ENCODE measurements at regions not wholly inside any gene's neighbourhood (a gene's known extent, or its start where the extent isn't known, plus 50 kb on each side); places are given as distances from the start of the nearest gene placed in this dataset.

GRCh38 chr1:9179463-9180110 is 50.7 kb upstream of the GPR157 start:
- H3K9me3 ChIP-seq (ENCODE audit: low read length): no peaks in the 10 kb centered on the region
- no peaks in the 10 kb centered on the region for H3K9me2 ChIP-seq (replicated peaks; ENCODE audit: insufficient read depth, low read length)
- no peak overlapping the region for H3K9ac ChIP-seq (ENCODE audit: low read length)
- H3K4me2 ChIP-seq (ENCODE audit: low read depth, low read length, poor library complexity, severe bottlenecking): no peak overlapping the region
- DNase-seq: no peak
- H3K27ac ChIP-seq (ENCODE audit: low read length): no peak overlapping the region
- H3K27me3 ChIP-seq (ENCODE audit: low read length): no peaks in the 10 kb centered on the region
- H3K4me1 ChIP-seq (ENCODE audit: low read length): no peaks in the 10 kb centered on the region
- no peaks in the 10 kb centered on the region for H3K36me3 ChIP-seq (ENCODE audit: insufficient read depth, low read length)
- no peak overlapping the region for H3K4me3 ChIP-seq (ENCODE audit: low read length)
- H3K79me2 ChIP-seq (ENCODE audit: low read length): no peaks in the 10 kb centered on the region
- no peak overlapping the region for H2AFZ ChIP-seq (ENCODE audit: low read length)
- no peaks in the 10 kb centered on the region for H4K20me1 ChIP-seq (ENCODE audit: insufficient read depth, low read depth, low read length)

- no peak overlapping the region for H3K9ac ChIP-seq (ENCODE audit: low read length)
- no peak overlapping the region for H3K4me2 ChIP-seq (ENCODE audit: low read depth, low read length, poor library complexity, severe bottlenecking)
These were observed 51.4 kb upstream of the GPR157 start for GRCh38 chr1:9180111-9180819.

GRCh38 chr1:9181176-9181906 is 52.4 kb upstream of the GPR157 start:
- Histone ChIP-seq H3K4me3 (ENCODE audit: low read length) (no peak overlapping the region), H3K27ac (ENCODE audit: low read length) (no peak overlapping the region), H3K4me1 (ENCODE audit: low read length) (no peaks in the 10 kb centered on the region), H3K9ac (ENCODE audit: low read length) (no peak overlapping the region), H3K27me3 (ENCODE audit: low read length) (no peaks in the 10 kb centered on the region), H4K20me1 (ENCODE audit: insufficient read depth, low read depth, low read length) (no peaks in the 10 kb centered on the region), H2AFZ (ENCODE audit: low read length) (no peak overlapping the region), H3K79me2 (ENCODE audit: low read length) (no peaks in the 10 kb centered on the region), H3K9me2 (replicated peaks; ENCODE audit: insufficient read depth, low read length) (no peaks in the 10 kb centered on the region), H3K36me3 (ENCODE audit: insufficient read depth, low read length) (no peaks in the 10 kb centered on the region), H3K4me2 (ENCODE audit: low read depth, low read length, poor library complexity, severe bottlenecking) (no peak overlapping the region), H3K9me3 (ENCODE audit: low read length) (no peaks in the 10 kb centered on the region)
- DNase-seq: peak; percentile 77

More at GRCh38 chr1:9180111-9180819, 51.4 kb upstream of the GPR157 start:
- Histone ChIP-seq H3K27ac (ENCODE audit: low read length) (no peak overlapping the region), H3K36me3 (ENCODE audit: insufficient read depth, low read length) (no peaks in the 10 kb centered on the region), H3K4me1 (ENCODE audit: low read length) (no peaks in the 10 kb centered on the region), H3K27me3 (ENCODE audit: low read length) (no peaks in the 10 kb centered on the region), H3K4me3 (ENCODE audit: low read length) (no peak overlapping the region), H3K79me2 (ENCODE audit: low read length) (no peaks in the 10 kb centered on the region), H3K9me3 (ENCODE audit: low read length) (no peaks in the 10 kb centered on the region), H4K20me1 (ENCODE audit: insufficient read depth, low read depth, low read length) (no peaks in the 10 kb centered on the region), H2AFZ (ENCODE audit: low read length) (no peak overlapping the region), H3K9me2 (replicated peaks; ENCODE audit: insufficient read depth, low read length) (no peaks in the 10 kb centered on the region)
- no peak for DNase-seq

GRCh38 chr1:9181990-9182783 is 52.4 kb upstream of the H6PD start:
- Histone ChIP-seq H3K9me2 (replicated peaks; ENCODE audit: insufficient read depth, low read length) (no peaks in the 10 kb centered on the region), H3K4me3 (ENCODE audit: low read length) (no peak overlapping the region), H2AFZ (ENCODE audit: low read length) (no peak overlapping the region), H4K20me1 (ENCODE audit: insufficient read depth, low read depth, low read length) (no peaks in the 10 kb centered on the region), H3K9me3 (ENCODE audit: low read length) (no peaks in the 10 kb centered on the region), H3K79me2 (ENCODE audit: low read length) (no peaks in the 10 kb centered on the region), H3K27me3 (ENCODE audit: low read length) (no peaks in the 10 kb centered on the region), H3K4me2 (ENCODE audit: low read depth, low read length, poor library complexity, severe bottlenecking) (no peak overlapping the region), H3K9ac (ENCODE audit: low read length) (no peak overlapping the region), H3K36me3 (ENCODE audit: insufficient read depth, low read length) (no peaks in the 10 kb centered on the region), H3K27ac (ENCODE audit: low read length) (no peak overlapping the region), H3K4me1 (ENCODE audit: low read length) (no peaks in the 10 kb centered on the region)
- DNase-seq: no peak

- Histone ChIP-seq H2AFZ (ENCODE audit: low read length) (no peak overlapping the region), H3K4me3 (ENCODE audit: low read length) (no peak overlapping the region), H3K27ac (ENCODE audit: low read length) (no peak overlapping the region), H3K9me2 (replicated peaks; ENCODE audit: insufficient read depth, low read length) (no peaks in the 10 kb centered on the region), H3K79me2 (ENCODE audit: low read length) (no peaks in the 10 kb centered on the region), H3K27me3 (ENCODE audit: low read length) (no peaks in the 10 kb centered on the region), H4K20me1 (ENCODE audit: insufficient read depth, low read depth, low read length) (no peaks in the 10 kb centered on the region), H3K4me1 (ENCODE audit: low read length) (no peaks in the 10 kb centered on the region), H3K4me2 (ENCODE audit: low read depth, low read length, poor library complexity, severe bottlenecking) (no peak overlapping the region), H3K36me3 (ENCODE audit: insufficient read depth, low read length) (no peaks in the 10 kb centered on the region), H3K9ac (ENCODE audit: low read length) (no peak overlapping the region), H3K9me3 (ENCODE audit: low read length) (no peaks in the 10 kb centered on the region)
- no peak for DNase-seq
These were observed 51.8 kb upstream of the H6PD start for GRCh38 chr1:9182784-9183257.

- H4K20me1 ChIP-seq (ENCODE audit: insufficient read depth, low read depth, low read length): no peaks in the 10 kb centered on the region
- H3K4me3 ChIP-seq (ENCODE audit: low read length): no peak overlapping the region
- DNase-seq: no peak
- no peaks in the 10 kb centered on the region for H3K79me2 ChIP-seq (ENCODE audit: low read length)
- H3K36me3 ChIP-seq (ENCODE audit: insufficient read depth, low read length): no peaks in the 10 kb centered on the region
- no peaks in the 10 kb centered on the region for H3K9me2 ChIP-seq (replicated peaks; ENCODE audit: insufficient read depth, low read length)
- H3K27ac ChIP-seq (ENCODE audit: low read length): no peak overlapping the region
- H2AFZ ChIP-seq (ENCODE audit: low read length): no peak overlapping the region
- H3K27me3 ChIP-seq (ENCODE audit: low read length): no peaks in the 10 kb centered on the region
- H3K4me1 ChIP-seq (ENCODE audit: low read length): no peaks in the 10 kb centered on the region
- H3K9me3 ChIP-seq (ENCODE audit: low read length): no peaks in the 10 kb centered on the region
- no peak overlapping the region for H3K9ac ChIP-seq (ENCODE audit: low read length)
- H3K4me2 ChIP-seq (ENCODE audit: low read depth, low read length, poor library complexity, severe bottlenecking): no peak overlapping the region
These were observed 51.1 kb upstream of the H6PD start for GRCh38 chr1:9183441-9183840.

- H2AFZ ChIP-seq (ENCODE audit: low read length): no peak overlapping the region
- H3K4me2 ChIP-seq (ENCODE audit: low read depth, low read length, poor library complexity, severe bottlenecking): no peak overlapping the region
- H3K9me3 ChIP-seq (ENCODE audit: low read length): no peaks in the 10 kb centered on the region
- no peaks in the 10 kb centered on the region for H3K79me2 ChIP-seq (ENCODE audit: low read length)
- H4K20me1 ChIP-seq (ENCODE audit: insufficient read depth, low read depth, low read length): no peaks in the 10 kb centered on the region
- no peaks in the 10 kb centered on the region for H3K27me3 ChIP-seq (ENCODE audit: low read length)
- no peaks in the 10 kb centered on the region for H3K36me3 ChIP-seq (ENCODE audit: insufficient read depth, low read length)
- H3K4me3 ChIP-seq (ENCODE audit: low read length): no peak overlapping the region
- H3K9me2 ChIP-seq (replicated peaks; ENCODE audit: insufficient read depth, low read length): no peaks in the 10 kb centered on the region
- DNase-seq: no peak
- no peak overlapping the region for H3K9ac ChIP-seq (ENCODE audit: low read length)
- no peaks in the 10 kb centered on the region for H3K4me1 ChIP-seq (ENCODE audit: low read length)
- no peak overlapping the region for H3K27ac ChIP-seq (ENCODE audit: low read length)
These were observed 50.7 kb upstream of the H6PD start for GRCh38 chr1:9183898-9184297.

GRCh38 chr1:9184749-9185148 is 49.8 kb upstream of the H6PD start:
- H3K36me3 ChIP-seq (ENCODE audit: insufficient read depth, low read length): no peaks in the 10 kb centered on the region
- no peaks in the 10 kb centered on the region for H4K20me1 ChIP-seq (ENCODE audit: insufficient read depth, low read depth, low read length)
- no peaks in the 10 kb centered on the region for H3K27me3 ChIP-seq (ENCODE audit: low read length)
- no peak overlapping the region for H3K4me3 ChIP-seq (ENCODE audit: low read length)
- no peak for DNase-seq
- no peak overlapping the region for H2AFZ ChIP-seq (ENCODE audit: low read length)
- H3K9ac ChIP-seq (ENCODE audit: low read length): no peak overlapping the region
- no peaks in the 10 kb centered on the region for H3K79me2 ChIP-seq (ENCODE audit: low read length)
- H3K9me2 ChIP-seq (replicated peaks; ENCODE audit: insufficient read depth, low read length): no peaks in the 10 kb centered on the region
- H3K4me2 ChIP-seq (ENCODE audit: low read depth, low read length, poor library complexity, severe bottlenecking): no peak overlapping the region
- H3K4me1 ChIP-seq (ENCODE audit: low read length): no peaks in the 10 kb centered on the region
- H3K27ac ChIP-seq (ENCODE audit: low read length): no peak overlapping the region
- no peaks in the 10 kb centered on the region for H3K9me3 ChIP-seq (ENCODE audit: low read length)

Measured in Karpas-422 (cell line).